KMS-11 (cell line): ENCODE measurements at regions not wholly inside any gene's neighbourhood (a gene's known extent, or its start where the extent isn't known, plus 50 kb on each side); places are given as distances from the start of the nearest gene placed in this dataset.

Experiments used
- H2AFZ ChIP-seq: fragments of 200-600 bp; sonication (generic); 2 replicates; pipeline ENCODE4 v1.6.1; 2016; ENCODE audit warnings: antibody characterized with exemption, mixed run types, low read depth
- H3K27ac ChIP-seq: fragments of 200-600 bp; sonication (generic); 2 replicates; pipeline ENCODE4 v1.6.1; 2016; ENCODE audit warnings: mild to moderate bottlenecking, mixed run types
- H3K27me3 ChIP-seq: fragments of 200-600 bp; sonication (generic); 2 replicates; pipeline ENCODE4 v1.6.1; 2017; ENCODE audit warnings: mild to moderate bottlenecking, low read depth, mixed run types, moderate library complexity; ENCODE audit not compliant: insufficient read depth
- H3K36me3 ChIP-seq: fragments of 200-600 bp; sonication (generic); 2 replicates; pipeline ENCODE4 v1.6.1; 2017; ENCODE audit warnings: mild to moderate bottlenecking, mixed run types; ENCODE audit not compliant: insufficient read depth
- H3K4me1 ChIP-seq: fragments of 200-600 bp; sonication (generic); 2 replicates; pipeline ENCODE4 v1.6.1; 2016; ENCODE audit warnings: mild to moderate bottlenecking, low read depth, mixed run types; ENCODE audit not compliant: poor library complexity, severe bottlenecking
- H3K4me2 ChIP-seq: fragments of 200-600 bp; sonication (generic); 2 replicates; pipeline ENCODE4 v1.7.0; 2016; ENCODE audit warnings: mild to moderate bottlenecking, mixed run types
- H3K4me3 ChIP-seq: fragments of 200-600 bp; sonication (generic); IDR thresholded peaks from 2 replicates; pipeline ENCODE4 v1.6.1; 2017; ENCODE audit warnings: low read depth, low read length, mixed read lengths; ENCODE audit not compliant: insufficient read depth
- H3K79me2 ChIP-seq: fragments of 200-600 bp; sonication (generic); 2 replicates; pipeline ENCODE4 v1.6.1; 2016; ENCODE audit warnings: low read depth, mixed run types; ENCODE audit not compliant: insufficient read depth
- H3K9ac ChIP-seq: fragments of 200-600 bp; sonication (generic); 2 replicates; pipeline ENCODE4 v1.6.1; 2016; ENCODE audit warnings: mild to moderate bottlenecking, mixed run types
- H4K20me1 ChIP-seq: fragments of 200-600 bp; sonication (generic); 2 replicates; pipeline ENCODE4 v1.6.1; 2016; ENCODE audit warnings: mild to moderate bottlenecking, mixed run types; ENCODE audit not compliant: insufficient read depth
- CTCF ChIP-seq: fragments of 200-600 bp; sonication (generic); conservative IDR thresholded peaks from 2 replicates; pipeline ENCODE4 v1.6.1; 2017; ENCODE audit warnings: low read depth, mild to moderate bottlenecking, antibody characterized with exemption, low read length, moderate library complexity, mixed read lengths

- H3K4me2 ChIP-seq: no peak overlapping the region
- no peak overlapping the region for H3K4me3 ChIP-seq
- no peak overlapping the region for H3K27ac ChIP-seq
- H3K36me3 ChIP-seq: no peaks in the 10 kb centered on the region
- no peak for TF ChIP-seq CTCF
- H3K4me1 ChIP-seq: no peaks in the 10 kb centered on the region
- H3K27me3 ChIP-seq: no peaks in the 10 kb centered on the region
- no peaks in the 10 kb centered on the region for H3K79me2 ChIP-seq
- no peaks in the 10 kb centered on the region for H4K20me1 ChIP-seq
- H3K9ac ChIP-seq: no peak overlapping the region
- no peak overlapping the region for H2AFZ ChIP-seq
These were observed 175.0 kb upstream of the LMNTD1 start for GRCh38 chr12:25728056-25728595.

GRCh38 chr12:25730489-25731349 is 177.6 kb upstream of the LMNTD1 start:
- Histone ChIP-seq H3K79me2 (no peaks in the 10 kb centered on the region), H3K4me1 (no peaks in the 10 kb centered on the region), H3K27ac (no peak overlapping the region), H3K36me3 (no peaks in the 10 kb centered on the region), H2AFZ (no peak overlapping the region), H3K4me2 (no peak overlapping the region), H3K4me3 (no peak overlapping the region), H3K9ac (no peak overlapping the region), H4K20me1 (no peaks in the 10 kb centered on the region), H3K27me3 (no peaks in the 10 kb centered on the region)
- no peak for TF ChIP-seq CTCF

- Histone ChIP-seq H2AFZ (no peak overlapping the region), H3K9ac (no peak overlapping the region), H3K27ac (no peak overlapping the region), H3K4me2 (no peak overlapping the region), H3K4me3 (no peak overlapping the region), H3K4me1 (no peaks in the 10 kb centered on the region), H3K36me3 (no peaks in the 10 kb centered on the region), H3K79me2 (no peaks in the 10 kb centered on the region), H4K20me1 (no peaks in the 10 kb centered on the region), H3K27me3 (no peaks in the 10 kb centered on the region)
- no peak for TF ChIP-seq CTCF
These were observed 180.5 kb upstream of the LMNTD1 start for GRCh38 chr12:25733541-25733940.

- Histone ChIP-seq H3K27ac (no peak overlapping the region), H3K79me2 (no peaks in the 10 kb centered on the region)
- TF ChIP-seq CTCF: no peak
These were observed 181.6 kb upstream of the LMNTD1 start for GRCh38 chr12:25734529-25735180.

More at GRCh38 chr12:25734529-25735180, 181.6 kb upstream of the LMNTD1 start:
- H3K27me3 ChIP-seq: no peaks in the 10 kb centered on the region
- H3K4me3 ChIP-seq: no peak overlapping the region
- no peaks in the 10 kb centered on the region for H3K36me3 ChIP-seq
- no peak overlapping the region for H3K9ac ChIP-seq
- H4K20me1 ChIP-seq: no peaks in the 10 kb centered on the region
- no peak overlapping the region for H2AFZ ChIP-seq
- H3K4me1 ChIP-seq: no peaks in the 10 kb centered on the region
- H3K4me2 ChIP-seq: no peak overlapping the region
